ENCODE measurements at regions not wholly inside any gene's neighbourhood (a gene's known extent, or its start where the extent isn't known, plus 50 kb on each side); places are given as distances from the start of the nearest gene placed in this dataset.
A peak's percentile ranks its signal among the peaks of the same experiment; 100 is the strongest.

DNA sequence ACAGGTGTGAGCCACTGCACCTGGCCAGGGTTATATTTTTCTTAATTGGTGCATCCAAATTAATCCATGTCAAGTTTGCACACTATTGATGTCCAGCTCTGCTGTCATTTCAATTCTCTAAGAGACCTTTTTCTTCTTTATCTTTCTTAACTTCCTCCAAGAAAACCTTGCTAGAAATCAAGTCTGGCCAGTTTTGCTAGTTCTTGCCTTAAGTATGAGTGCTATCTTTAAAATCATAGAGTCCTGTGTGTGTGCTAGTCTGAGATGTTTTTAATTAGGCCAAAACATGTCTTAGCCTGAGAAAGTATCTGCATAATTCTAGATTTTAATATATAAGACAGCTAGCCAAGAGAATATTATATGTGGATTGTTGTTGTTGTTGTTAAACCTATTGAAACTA is 56.2 kb upstream of the SLC39A10 start:
- TF ChIP-seq, protein P1, sequence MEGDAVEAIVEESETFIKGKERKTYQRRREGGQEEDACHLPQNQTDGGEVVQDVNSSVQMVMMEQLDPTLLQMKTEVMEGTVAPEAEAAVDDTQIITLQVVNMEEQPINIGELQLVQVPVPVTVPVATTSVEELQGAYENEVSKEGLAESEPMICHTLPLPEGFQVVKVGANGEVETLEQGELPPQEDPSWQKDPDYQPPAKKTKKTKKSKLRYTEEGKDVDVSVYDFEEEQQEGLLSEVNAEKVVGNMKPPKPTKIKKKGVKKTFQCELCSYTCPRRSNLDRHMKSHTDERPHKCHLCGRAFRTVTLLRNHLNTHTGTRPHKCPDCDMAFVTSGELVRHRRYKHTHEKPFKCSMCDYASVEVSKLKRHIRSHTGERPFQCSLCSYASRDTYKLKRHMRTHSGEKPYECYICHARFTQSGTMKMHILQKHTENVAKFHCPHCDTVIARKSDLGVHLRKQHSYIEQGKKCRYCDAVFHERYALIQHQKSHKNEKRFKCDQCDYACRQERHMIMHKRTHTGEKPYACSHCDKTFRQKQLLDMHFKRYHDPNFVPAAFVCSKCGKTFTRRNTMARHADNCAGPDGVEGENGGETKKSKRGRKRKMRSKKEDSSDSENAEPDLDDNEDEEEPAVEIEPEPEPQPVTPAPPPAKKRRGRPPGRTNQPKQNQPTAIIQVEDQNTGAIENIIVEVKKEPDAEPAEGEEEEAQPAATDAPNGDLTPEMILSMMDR (IDR thresholded peaks at IDR 0.05; ENCODE audit: low read depth, low read length): no peak
- Histone ChIP-seq H3K4me3 (no peak overlapping the region), H3K4me1 (ENCODE audit: low read depth) (peaks cover 11% of the 10 kb centered on the region), H3K9me3 (ENCODE audit: low read depth) (no peaks in the 10 kb centered on the region), H3K27me3 (no peaks in the 10 kb centered on the region), H3K36me3 (no peaks in the 10 kb centered on the region), H3K27ac (no peak overlapping the region)
- DNase-seq (ENCODE audit: low read depth in 1 of 2, low spot score in 1 of 2): no peak

DNA sequence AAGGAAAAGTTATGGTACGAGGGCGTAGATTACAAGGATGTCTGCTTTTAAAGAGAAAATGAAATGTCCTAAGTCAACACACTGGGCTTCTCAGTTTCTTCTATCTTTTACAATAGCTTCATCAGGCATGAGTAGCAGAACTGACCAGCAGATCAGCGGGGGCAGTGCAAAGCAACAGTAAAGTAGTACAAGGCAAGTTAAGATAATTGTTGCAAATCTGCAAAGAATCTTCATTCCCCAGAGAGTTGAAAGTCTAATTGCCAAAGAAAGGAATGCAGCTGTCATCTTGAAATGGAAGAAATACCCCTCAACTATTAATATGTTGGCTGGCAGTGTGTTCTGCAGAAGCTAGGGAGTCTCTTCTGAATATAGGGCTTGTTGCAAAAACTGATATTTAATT is 60.2 kb upstream of the SLC39A10 start:
- DNase-seq (ENCODE audit: low read depth in 1 of 2, low spot score in 1 of 2): no peak
- TF ChIP-seq, protein P1 (IDR thresholded peaks at IDR 0.05; ENCODE audit: low read depth, low read length): no peak
- Histone ChIP-seq H3K27me3 (no peaks in the 10 kb centered on the region), H3K4me1 (ENCODE audit: low read depth) (peaks cover 5% of the 10 kb centered on the region), H3K27ac (no peak overlapping the region), H3K36me3 (no peaks in the 10 kb centered on the region), H3K4me3 (no peak overlapping the region), H3K9me3 (ENCODE audit: low read depth) (no peaks in the 10 kb centered on the region)

DNA sequence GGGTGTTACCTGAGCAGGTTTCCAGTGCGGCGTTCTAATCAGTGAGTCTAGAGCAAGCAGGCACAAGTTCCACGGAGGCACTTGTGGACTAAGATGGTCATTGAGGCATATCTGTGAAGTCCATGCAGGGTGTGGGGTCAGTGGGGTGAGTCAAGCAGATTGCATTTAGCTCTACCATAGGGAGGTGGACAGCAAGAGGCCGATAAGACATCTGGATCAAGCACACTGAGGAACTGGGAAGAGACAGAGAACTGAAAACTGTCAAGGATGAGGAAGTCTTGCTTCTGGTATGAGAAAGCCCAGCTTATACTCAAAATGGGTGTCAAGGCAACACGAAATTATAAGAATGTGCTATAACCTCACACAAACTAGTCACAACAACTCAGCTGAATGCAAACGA is 61.2 kb upstream of the SLC39A10 start:
- DNase-seq (ENCODE audit: low read depth in 1 of 2, low spot score in 1 of 2): no peak
- H3K4me1 ChIP-seq (ENCODE audit: low read depth): peaks cover 5% of the 10 kb centered on the region
- H3K9me3 ChIP-seq (ENCODE audit: low read depth): no peaks in the 10 kb centered on the region
- no peaks in the 10 kb centered on the region for H3K27me3 ChIP-seq
- TF ChIP-seq, protein P1 (IDR thresholded peaks at IDR 0.05; ENCODE audit: low read depth, low read length): no peak
- H3K36me3 ChIP-seq: no peaks in the 10 kb centered on the region
- H3K4me3 ChIP-seq: no peak overlapping the region
- H3K27ac ChIP-seq: no peak overlapping the region

GRCh38 chr2:195594919-195595694 is 61.9 kb upstream of the SLC39A10 start:
- Histone ChIP-seq H3K27ac (no peak overlapping the region), H3K4me1 (ENCODE audit: low read depth) (peaks cover 5% of the 10 kb centered on the region), H3K4me3 (no peak overlapping the region), H3K27me3 (no peaks in the 10 kb centered on the region), H3K36me3 (no peaks in the 10 kb centered on the region), H3K9me3 (ENCODE audit: low read depth) (no peaks in the 10 kb centered on the region)
- DNase-seq (ENCODE audit: low read depth in 1 of 2, low spot score in 1 of 2): no peak
- TF ChIP-seq, protein P1 (IDR thresholded peaks at IDR 0.05; ENCODE audit: low read depth, low read length): no peak

DNA sequence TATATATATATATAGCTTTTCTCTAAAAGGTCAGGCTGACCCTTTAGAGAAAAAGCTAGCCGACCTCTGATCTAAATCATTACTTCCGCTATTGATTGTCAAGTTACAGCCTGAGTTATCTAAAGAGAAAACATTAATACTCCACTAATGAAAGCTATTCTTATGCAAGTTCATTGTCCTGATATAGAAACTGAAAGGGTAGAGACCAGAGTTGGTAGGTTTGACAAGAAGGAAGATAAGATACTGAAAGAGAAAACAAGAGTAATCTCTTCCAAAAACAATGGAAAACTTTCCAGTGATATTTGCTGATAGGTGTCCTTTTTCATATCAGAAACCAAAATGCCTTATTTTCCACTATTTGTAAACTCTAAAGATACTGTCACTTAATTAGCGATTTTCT is 62.8 kb upstream of the SLC39A10 start:
- Histone ChIP-seq H3K4me3 (no peak overlapping the region), H3K27ac (no peak overlapping the region), H3K9me3 (ENCODE audit: low read depth) (no peaks in the 10 kb centered on the region), H3K36me3 (no peaks in the 10 kb centered on the region), H3K27me3 (no peaks in the 10 kb centered on the region), H3K4me1 (ENCODE audit: low read depth) (peaks cover 5% of the 10 kb centered on the region)
- DNase-seq (ENCODE audit: low read depth in 1 of 2, low spot score in 1 of 2): peak in 1 of 2 donors; percentile 17
- TF ChIP-seq, protein P1 (IDR thresholded peaks at IDR 0.05; ENCODE audit: low read depth, low read length): no peak
